HG03432 (cell line): ENCODE measurements at regions not wholly inside any gene's neighbourhood (a gene's known extent, or its start where the extent isn't known, plus 50 kb on each side); places are given as distances from the start of the nearest gene placed in this dataset.
"Not testable (repeated sequence)": the region's sequence is repeated elsewhere in the genome, so short reads cannot be mapped to it uniquely, and the experiment has no call there.

Experiments
- ATAC-seq: cut with Tn5 transposase; IDR thresholded peaks from one replicate; pipeline ENCODE4 v1.9.1; 2021; ENCODE audit warnings: mild to moderate bottlenecking, moderate library complexity; ENCODE audit not compliant: unreplicated experiment

GRCh38 chr5:112533362-112533761 lies 114.3 kb upstream of the EPB41L4A start:
- peak; percentile 38 for ATAC-seq

- no peak for ATAC-seq
Observed at GRCh38 chr5:112534067-112534583, 115.0 kb upstream of the EPB41L4A start.

GRCh38 chr5:112534611-112535255 lies 115.7 kb upstream of the EPB41L4A start:
- ATAC-seq, result peak; percentile 44

GRCh38 chr5:112535356-112535755 lies 116.3 kb upstream of the EPB41L4A start:
- no peak for ATAC-seq

- ATAC-seq, result not testable (repeated sequence)
Observed at GRCh38 chr5:112544558-112544957, 125.5 kb upstream of the EPB41L4A start.

- ATAC-seq, result no peak
Observed at GRCh38 chr5:112546946-112547592, 128.0 kb upstream of the EPB41L4A start.

- ATAC-seq, result no peak
Observed at GRCh38 chr5:112548246-112548881, 129.3 kb upstream of the EPB41L4A start.

GRCh38 chr5:112549127-112549526 lies 130.1 kb upstream of the EPB41L4A start:
- peak; percentile 65 for ATAC-seq

GRCh38 chr5:112549605-112550166 lies 130.6 kb upstream of the EPB41L4A start:
- peak; percentile 20 for ATAC-seq

GRCh38 chr5:112551419-112552032 lies 132.4 kb upstream of the EPB41L4A start:
- peak; percentile 42 for ATAC-seq

GRCh38 chr5:112552216-112552615 lies 133.1 kb upstream of the EPB41L4A start:
- ATAC-seq, result no peak

- no peak for ATAC-seq
Observed at GRCh38 chr5:112552791-112553190, 133.7 kb upstream of the EPB41L4A start.

- no peak for ATAC-seq
Observed at GRCh38 chr5:112554101-112554977, 135.3 kb upstream of the EPB41L4A start.

- no peak for ATAC-seq
Observed at GRCh38 chr5:112555197-112555596, 136.1 kb upstream of the EPB41L4A start.

- no peak for ATAC-seq
Observed at GRCh38 chr5:112555691-112556090, 136.6 kb upstream of the EPB41L4A start.

- not testable (repeated sequence) for ATAC-seq
Observed at GRCh38 chr5:112559501-112559900, 140.4 kb upstream of the EPB41L4A start.

- ATAC-seq, result no peak
Observed at GRCh38 chr5:112560371-112560770, 141.3 kb upstream of the EPB41L4A start.

GRCh38 chr5:112563169-112563826 lies 144.2 kb upstream of the EPB41L4A start:
- ATAC-seq, result no peak

- no peak for ATAC-seq
Observed at GRCh38 chr5:112566251-112566650, 147.2 kb upstream of the EPB41L4A start.

- ATAC-seq, result no peak
Observed at GRCh38 chr5:112569596-112569995, 150.5 kb upstream of the EPB41L4A start.
